ENCODE measurements at regions not wholly inside any gene's neighbourhood (a gene's known extent, or its start where the extent isn't known, plus 50 kb on each side); places are given as distances from the start of the nearest gene placed in this dataset.

DNA sequence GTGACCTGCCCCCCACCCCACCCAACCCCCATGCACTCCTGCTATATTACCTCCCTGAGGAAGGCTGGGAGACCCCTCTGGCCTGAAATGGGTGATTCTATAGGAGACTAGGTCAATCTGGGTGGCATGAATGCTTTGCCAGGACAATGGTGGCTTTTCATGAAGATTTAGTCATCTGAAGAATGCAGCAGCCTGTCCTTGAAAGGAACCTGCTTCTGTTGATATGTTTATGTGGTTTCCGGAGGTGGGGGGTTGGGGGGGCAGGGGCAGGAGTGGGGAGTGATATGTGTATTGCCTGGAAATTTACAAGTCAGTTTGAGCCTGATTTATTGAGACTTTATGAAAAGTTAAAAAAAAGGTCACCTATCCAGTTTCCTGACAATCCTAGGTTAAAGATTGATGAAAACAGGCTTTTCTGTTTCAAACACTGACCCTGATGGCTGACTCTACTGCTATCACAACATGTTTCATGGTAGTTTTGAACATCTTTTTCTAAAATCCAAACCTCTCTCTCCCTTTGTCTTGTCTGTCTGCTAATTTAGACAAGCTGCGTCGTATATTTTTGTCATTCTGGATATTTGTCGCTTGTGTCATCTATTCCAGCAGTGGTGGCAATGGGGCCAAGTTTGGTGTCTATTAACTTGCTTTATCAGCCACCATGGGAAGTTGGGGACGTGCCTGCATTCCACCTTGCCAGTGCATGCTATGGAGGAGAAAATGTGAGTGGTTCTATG, 153.7 kb upstream of the EGFLAM start:
- H3K9ac ChIP-seq (ENCODE audit: low read length), result no peak overlapping the region
- no peak overlapping the region for H3K27ac ChIP-seq (ENCODE audit: low read depth, low read length, poor library complexity, severe bottlenecking)
- no peaks in the 10 kb centered on the region for H3K27me3 ChIP-seq (ENCODE audit: insufficient read depth, low read length)

DNA sequence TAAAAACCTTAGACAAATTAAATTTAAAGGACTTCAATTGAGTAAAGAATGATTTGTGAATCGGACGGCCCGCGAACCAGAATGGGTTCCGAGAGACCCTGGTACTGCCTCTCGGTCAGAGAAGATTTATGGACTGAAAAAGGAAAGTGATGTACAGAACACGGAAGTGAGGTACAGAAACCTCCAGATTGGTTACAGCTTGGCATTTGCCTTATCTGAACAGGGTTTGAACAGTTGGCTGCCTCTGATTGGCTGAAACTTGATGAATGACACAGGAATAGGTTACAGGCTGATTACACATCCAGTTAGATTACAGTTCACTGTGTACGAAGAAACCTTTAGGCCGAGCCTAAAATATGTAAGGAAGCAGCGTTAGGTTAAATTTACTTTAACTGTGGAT, 156.5 kb upstream of the EGFLAM start:
- H3K4me1 ChIP-seq (ENCODE audit: insufficient read depth, low read length, severe bottlenecking), result no peaks in the 10 kb centered on the region
- H3K9me3 ChIP-seq (ENCODE audit: low read length), result no peaks in the 10 kb centered on the region
- no peaks in the 10 kb centered on the region for H3F3A ChIP-seq (ENCODE audit: insufficient read depth, low read length)
- no peaks in the 10 kb centered on the region for H4K20me1 ChIP-seq (ENCODE audit: insufficient read depth, low read length)
- no peaks in the 10 kb centered on the region for H3K27me3 ChIP-seq (ENCODE audit: insufficient read depth, low read length)
- H3K79me2 ChIP-seq (ENCODE audit: insufficient read depth, low read length), result no peaks in the 10 kb centered on the region
- H2AFZ ChIP-seq (ENCODE audit: low read length), result no peak overlapping the region
- H3K27ac ChIP-seq (ENCODE audit: low read depth, low read length, poor library complexity, severe bottlenecking), result no peak overlapping the region
- TF ChIP-seq, protein P1, sequence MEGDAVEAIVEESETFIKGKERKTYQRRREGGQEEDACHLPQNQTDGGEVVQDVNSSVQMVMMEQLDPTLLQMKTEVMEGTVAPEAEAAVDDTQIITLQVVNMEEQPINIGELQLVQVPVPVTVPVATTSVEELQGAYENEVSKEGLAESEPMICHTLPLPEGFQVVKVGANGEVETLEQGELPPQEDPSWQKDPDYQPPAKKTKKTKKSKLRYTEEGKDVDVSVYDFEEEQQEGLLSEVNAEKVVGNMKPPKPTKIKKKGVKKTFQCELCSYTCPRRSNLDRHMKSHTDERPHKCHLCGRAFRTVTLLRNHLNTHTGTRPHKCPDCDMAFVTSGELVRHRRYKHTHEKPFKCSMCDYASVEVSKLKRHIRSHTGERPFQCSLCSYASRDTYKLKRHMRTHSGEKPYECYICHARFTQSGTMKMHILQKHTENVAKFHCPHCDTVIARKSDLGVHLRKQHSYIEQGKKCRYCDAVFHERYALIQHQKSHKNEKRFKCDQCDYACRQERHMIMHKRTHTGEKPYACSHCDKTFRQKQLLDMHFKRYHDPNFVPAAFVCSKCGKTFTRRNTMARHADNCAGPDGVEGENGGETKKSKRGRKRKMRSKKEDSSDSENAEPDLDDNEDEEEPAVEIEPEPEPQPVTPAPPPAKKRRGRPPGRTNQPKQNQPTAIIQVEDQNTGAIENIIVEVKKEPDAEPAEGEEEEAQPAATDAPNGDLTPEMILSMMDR (IDR thresholded peaks at IDR 0.05; ENCODE audit: low read length), result no peak
- TF ChIP-seq EZH2 (IDR thresholded peaks at IDR 0.05; ENCODE audit: borderline replicate concordance, low read length), result no peak
- H3K4me2 ChIP-seq (ENCODE audit: low read length), result no peak overlapping the region
- no peaks in the 10 kb centered on the region for H3K36me3 ChIP-seq (ENCODE audit: insufficient read depth, low read length)
- no peak overlapping the region for H3K4me3 ChIP-seq (ENCODE audit: low read depth, low read length, poor library complexity, severe bottlenecking)
- H3K9me2 ChIP-seq (ENCODE audit: low read depth, low read length), result no peaks in the 10 kb centered on the region
- H3K9ac ChIP-seq (ENCODE audit: low read length), result no peak overlapping the region

More for the DNA sequence above, 153.7 kb upstream of the EGFLAM start:
- Histone ChIP-seq H4K20me1 (ENCODE audit: insufficient read depth, low read length) (no peaks in the 10 kb centered on the region), H3K36me3 (ENCODE audit: insufficient read depth, low read length) (no peaks in the 10 kb centered on the region), H3K9me3 (ENCODE audit: low read length) (no peaks in the 10 kb centered on the region), H3K4me3 (ENCODE audit: low read depth, low read length, poor library complexity, severe bottlenecking) (no peak overlapping the region), H3K79me2 (ENCODE audit: insufficient read depth, low read length) (no peaks in the 10 kb centered on the region), H3K4me2 (ENCODE audit: low read length) (no peak overlapping the region), H3F3A (ENCODE audit: insufficient read depth, low read length) (no peaks in the 10 kb centered on the region), H3K9me2 (ENCODE audit: low read depth, low read length) (no peaks in the 10 kb centered on the region), H3K4me1 (ENCODE audit: insufficient read depth, low read length, severe bottlenecking) (no peaks in the 10 kb centered on the region), H2AFZ (ENCODE audit: low read length) (no peak overlapping the region)
- TF ChIP-seq EZH2 (IDR thresholded peaks at IDR 0.05; ENCODE audit: borderline replicate concordance, low read length), result no peak
- TF ChIP-seq, protein P1 (IDR thresholded peaks at IDR 0.05; ENCODE audit: low read length), result no peak

DNA sequence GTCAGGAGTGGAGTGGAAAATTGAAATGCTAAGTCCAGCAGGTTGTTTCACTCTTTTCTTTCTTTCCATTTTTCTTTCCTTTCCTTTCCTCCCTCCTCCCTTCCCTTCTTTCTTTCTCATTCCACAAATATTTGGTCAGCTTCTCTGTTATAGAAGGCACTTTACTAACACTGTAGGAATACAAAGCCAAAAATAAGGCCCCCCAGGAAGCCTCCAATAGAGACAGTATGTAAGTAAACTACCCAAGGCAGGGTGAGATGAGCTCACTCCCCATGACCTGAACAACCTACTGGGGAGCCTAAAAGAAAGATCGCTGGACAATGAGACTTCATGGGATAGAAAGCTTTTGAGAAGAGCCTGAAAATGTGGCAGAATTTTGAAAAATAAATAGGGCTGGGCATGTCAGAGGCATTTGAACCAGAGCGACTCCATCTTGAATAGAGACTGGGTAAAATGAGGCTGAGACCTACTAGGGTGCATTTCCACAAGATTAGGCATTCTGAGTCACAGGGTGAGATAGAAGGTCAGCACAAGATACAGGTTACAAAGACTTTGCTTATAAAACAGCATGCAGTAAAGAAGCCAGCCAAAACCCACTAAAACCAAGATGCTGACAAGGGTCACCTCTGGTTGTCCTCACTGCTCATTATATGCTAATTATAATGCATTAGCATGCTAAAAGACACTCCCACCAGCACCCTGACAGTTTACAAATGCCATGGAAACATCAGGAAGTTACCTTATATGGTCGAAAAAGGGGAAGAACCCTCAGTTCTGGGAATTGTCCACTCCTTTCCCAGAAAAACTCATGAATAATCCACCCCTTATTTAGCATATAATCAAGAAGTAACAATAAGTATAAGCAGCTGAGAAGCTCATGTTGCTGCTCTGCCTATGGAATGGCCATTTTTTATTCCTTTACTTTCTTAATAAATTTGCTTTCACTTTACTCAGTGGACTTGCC, 158.9 kb upstream of the EGFLAM start:
- Histone ChIP-seq H2AFZ (ENCODE audit: low read length) (no peak overlapping the region), H4K20me1 (ENCODE audit: insufficient read depth, low read length) (no peaks in the 10 kb centered on the region), H3K36me3 (ENCODE audit: insufficient read depth, low read length) (no peaks in the 10 kb centered on the region), H3K4me1 (ENCODE audit: insufficient read depth, low read length, severe bottlenecking) (no peaks in the 10 kb centered on the region), H3K79me2 (ENCODE audit: insufficient read depth, low read length) (no peaks in the 10 kb centered on the region), H3K9me3 (ENCODE audit: low read length) (no peaks in the 10 kb centered on the region), H3K27ac (ENCODE audit: low read depth, low read length, poor library complexity, severe bottlenecking) (no peak overlapping the region), H3K9ac (ENCODE audit: low read length) (no peak overlapping the region), H3K4me2 (ENCODE audit: low read length) (no peak overlapping the region), H3K4me3 (ENCODE audit: low read depth, low read length, poor library complexity, severe bottlenecking) (no peak overlapping the region), H3K9me2 (ENCODE audit: low read depth, low read length) (no peaks in the 10 kb centered on the region), H3F3A (ENCODE audit: insufficient read depth, low read length) (no peaks in the 10 kb centered on the region), H3K27me3 (ENCODE audit: insufficient read depth, low read length) (no peaks in the 10 kb centered on the region)
- TF ChIP-seq EZH2 (IDR thresholded peaks at IDR 0.05; ENCODE audit: borderline replicate concordance, low read length), result no peak
- TF ChIP-seq, protein P1 (IDR thresholded peaks at IDR 0.05; ENCODE audit: low read length), result no peak
